Activated CD4-positive, alpha-beta memory T cell treated with anti-CD3 and anti-CD28 coated beads, Interleukin-2, amount 10 ng/mL, durations not matched to agents 7 days and 5 days (primary cell): ENCODE measurements at regions not wholly inside any gene's neighbourhood (a gene's known extent, or its start where the extent isn't known, plus 50 kb on each side); places are given as distances from the start of the nearest gene placed in this dataset.
"Not testable (repeated sequence)": the region's sequence is repeated elsewhere in the genome, so short reads cannot be mapped to it uniquely, and the experiment has no call there.

Experiments used
- CTCF ChIA-PET: fragments of 350-600 bp; sonication (Branson Sonifier 250); formaldehyde crosslinking; loops from one replicate; lab custom pipeline; 2021; ENCODE audit warnings: antibody characterized with exemption, inconsistent platforms; lab: Charles Lee
- POLR2A ChIA-PET: fragments of 350-600 bp; sonication (Branson Sonifier 250); formaldehyde crosslinking; loops from one replicate; lab custom pipeline; 2021; ENCODE audit warnings: antibody characterized with exemption; lab: Charles Lee
- DNase-seq: peaks from one replicate; pipeline ENCODE4 v3.0.0-alpha.2; 2020
- H3K27ac Mint-ChIP-seq: one replicate; pipeline ENCODE4 v1.8.0; 2021; ENCODE audit warnings: mild to moderate bottlenecking, mixed read lengths
- H3K27me3 Mint-ChIP-seq: one replicate; pipeline ENCODE4 v1.8.0; 2021; ENCODE audit warnings: mixed read lengths
- H3K36me3 Mint-ChIP-seq: one replicate; pipeline ENCODE4 v1.8.0; 2021; ENCODE audit warnings: low read depth, mixed read lengths
- H3K4me1 Mint-ChIP-seq: one replicate; pipeline ENCODE4 v1.8.0; 2021; ENCODE audit warnings: mixed read lengths
- H3K4me3 Mint-ChIP-seq: one replicate; pipeline ENCODE4 v1.8.0; 2021; ENCODE audit warnings: mild to moderate bottlenecking, mixed read lengths
- H3K9me3 Mint-ChIP-seq: one replicate; pipeline ENCODE4 v1.8.0; 2021; ENCODE audit warnings: mixed read lengths

- ChIA-PET CTCF (no interaction called here), POLR2A (no interaction called here)
These were observed 792.7 kb downstream of the MAT2B start for GRCh38 chr5:164298165-164298564.

GRCh38 chr5:164300295-164300694 lies 794.9 kb downstream of the MAT2B start:
- ChIA-PET POLR2A (no interaction called here), CTCF (no interaction called here)
- Mint-ChIP-seq H3K27me3 (no peaks in the 10 kb centered on the region), H3K27ac (no peak overlapping the region), H3K9me3 (no peaks in the 10 kb centered on the region), H3K36me3 (no peaks in the 10 kb centered on the region), H3K4me3 (no peak overlapping the region), H3K4me1 (no peaks in the 10 kb centered on the region)
- DNase-seq, result no peak

More at GRCh38 chr5:164298165-164298564, 792.7 kb downstream of the MAT2B start:
- no peaks in the 10 kb centered on the region for H3K36me3 Mint-ChIP-seq
- peaks cover 4% of the 10 kb centered on the region for H3K9me3 Mint-ChIP-seq
- no peak overlapping the region for H3K4me3 Mint-ChIP-seq
- no peaks in the 10 kb centered on the region for H3K4me1 Mint-ChIP-seq
- no peak for DNase-seq
- H3K27ac Mint-ChIP-seq, result no peak overlapping the region
- no peaks in the 10 kb centered on the region for H3K27me3 Mint-ChIP-seq

DNA sequence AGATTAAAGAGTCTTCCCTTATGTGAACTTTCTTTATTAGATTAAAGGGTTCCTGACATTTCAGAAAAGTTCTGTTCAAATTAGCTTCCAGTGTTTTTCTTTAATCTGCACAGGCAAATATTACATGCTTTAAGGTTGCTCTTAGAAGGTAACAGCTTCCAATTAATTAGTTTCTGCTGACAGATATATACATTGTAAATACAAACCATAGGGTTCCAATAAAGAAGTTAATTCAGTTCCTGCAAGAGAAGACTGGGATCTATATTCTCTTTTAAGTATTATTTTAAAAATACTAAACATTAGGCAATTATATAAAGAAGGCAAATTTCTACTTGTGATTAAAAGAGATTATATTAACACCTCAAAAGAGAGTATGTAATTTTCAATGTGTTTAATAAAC lies 795.7 kb downstream of the MAT2B start:
- Mint-ChIP-seq H3K27ac (no peak overlapping the region), H3K36me3 (no peaks in the 10 kb centered on the region), H3K4me3 (no peak overlapping the region), H3K9me3 (no peaks in the 10 kb centered on the region), H3K27me3 (no peaks in the 10 kb centered on the region), H3K4me1 (no peaks in the 10 kb centered on the region)
- no peak for DNase-seq
- CTCF ChIA-PET, result no interaction called here
- POLR2A ChIA-PET, result no interaction called here

DNA sequence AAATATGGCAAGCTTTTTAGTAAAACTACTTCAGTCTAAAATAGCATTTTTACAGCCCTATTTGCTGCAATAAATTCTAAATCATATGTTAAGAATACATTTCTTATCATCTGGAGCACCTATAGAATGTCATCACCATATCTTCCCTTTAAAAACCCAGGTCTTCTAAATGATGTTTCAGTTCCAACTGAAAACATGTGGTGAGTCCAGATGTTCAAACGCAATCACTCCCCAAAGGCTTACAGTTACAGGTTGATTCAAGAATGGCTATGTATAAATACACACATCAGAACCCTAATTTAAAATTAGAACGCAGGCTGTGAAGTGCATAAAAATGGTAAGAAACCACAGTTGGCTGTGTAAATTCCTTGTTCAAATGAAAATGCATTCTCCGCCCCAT lies 796.3 kb downstream of the MAT2B start:
- H3K4me1 Mint-ChIP-seq, result no peaks in the 10 kb centered on the region
- CTCF ChIA-PET, result no interaction called here
- no peak overlapping the region for H3K27ac Mint-ChIP-seq
- POLR2A ChIA-PET, result no interaction called here
- H3K36me3 Mint-ChIP-seq, result no peaks in the 10 kb centered on the region
- peaks cover 3% of the 10 kb centered on the region for H3K9me3 Mint-ChIP-seq
- H3K27me3 Mint-ChIP-seq, result no peaks in the 10 kb centered on the region
- DNase-seq, result no peak
- no peak overlapping the region for H3K4me3 Mint-ChIP-seq

GRCh38 chr5:164302533-164303235 lies 797.3 kb downstream of the MAT2B start:
- H3K27me3 Mint-ChIP-seq, result no peaks in the 10 kb centered on the region
- H3K9me3 Mint-ChIP-seq, result peaks cover 6% of the 10 kb centered on the region
- H3K36me3 Mint-ChIP-seq, result no peaks in the 10 kb centered on the region
- H3K4me1 Mint-ChIP-seq, result no peaks in the 10 kb centered on the region
- ChIA-PET POLR2A (no interaction called here), CTCF (no interaction called here)
- H3K27ac Mint-ChIP-seq, result no peak overlapping the region
- H3K4me3 Mint-ChIP-seq, result no peak overlapping the region
- no peak for DNase-seq

- ChIA-PET POLR2A (no interaction called here), CTCF (no interaction called here)
- Mint-ChIP-seq H3K9me3 (peaks cover 6% of the 10 kb centered on the region), H3K4me3 (no peak overlapping the region), H3K4me1 (no peaks in the 10 kb centered on the region), H3K36me3 (no peaks in the 10 kb centered on the region), H3K27me3 (no peaks in the 10 kb centered on the region), H3K27ac (no peak overlapping the region)
- no peak for DNase-seq
These were observed 798.3 kb downstream of the MAT2B start for GRCh38 chr5:164303646-164304215.

- Mint-ChIP-seq H3K9me3 (peaks cover 6% of the 10 kb centered on the region), H3K4me3 (no peak overlapping the region), H3K36me3 (no peaks in the 10 kb centered on the region), H3K27me3 (no peaks in the 10 kb centered on the region), H3K27ac (no peak overlapping the region), H3K4me1 (no peaks in the 10 kb centered on the region)
- ChIA-PET POLR2A (no interaction called here), CTCF (no interaction called here)
- DNase-seq, result no peak
These were observed 801.2 kb downstream of the MAT2B start for GRCh38 chr5:164306662-164307061.

- ChIA-PET POLR2A (no interaction called here), CTCF (no interaction called here)
- no peak overlapping the region for H3K27ac Mint-ChIP-seq
- no peaks in the 10 kb centered on the region for H3K4me1 Mint-ChIP-seq
- no peaks in the 10 kb centered on the region for H3K9me3 Mint-ChIP-seq
- no peaks in the 10 kb centered on the region for H3K27me3 Mint-ChIP-seq
- no peaks in the 10 kb centered on the region for H3K36me3 Mint-ChIP-seq
- no peak for DNase-seq
- no peak overlapping the region for H3K4me3 Mint-ChIP-seq
These were observed 807.4 kb downstream of the MAT2B start for GRCh38 chr5:164312801-164313200.

GRCh38 chr5:164317676-164318075 lies 812.3 kb downstream of the MAT2B start:
- POLR2A ChIA-PET, result no interaction called here
- H3K36me3 Mint-ChIP-seq, result no peaks in the 10 kb centered on the region
- CTCF ChIA-PET, result no interaction called here
- no peaks in the 10 kb centered on the region for H3K4me1 Mint-ChIP-seq
- no peak for DNase-seq
- no peak overlapping the region for H3K4me3 Mint-ChIP-seq
- H3K9me3 Mint-ChIP-seq, result peaks cover 1% of the 10 kb centered on the region
- no peaks in the 10 kb centered on the region for H3K27me3 Mint-ChIP-seq
- no peak overlapping the region for H3K27ac Mint-ChIP-seq

DNA sequence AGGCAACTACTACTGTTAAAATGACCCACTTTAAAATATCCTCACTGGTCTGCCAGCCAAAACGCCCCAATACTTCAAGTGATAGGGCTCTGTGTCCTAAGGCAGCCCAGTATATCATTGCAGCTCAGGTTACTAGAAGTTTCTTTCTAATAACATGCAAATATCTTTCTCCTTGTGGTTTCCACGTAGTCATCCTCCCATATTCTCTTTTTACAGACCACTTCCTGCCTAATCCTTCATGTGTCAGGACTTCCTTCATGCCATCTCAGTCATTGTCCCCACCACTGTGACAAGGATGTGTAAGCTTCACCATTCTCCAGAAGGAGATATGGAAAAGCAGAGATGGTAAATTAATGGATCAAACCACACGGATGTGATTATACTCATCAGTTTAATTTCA lies 813.7 kb downstream of the MAT2B start:
- ChIA-PET POLR2A (no interaction called here), CTCF (no interaction called here)
- no peak overlapping the region for H3K27ac Mint-ChIP-seq
- no peaks in the 10 kb centered on the region for H3K4me1 Mint-ChIP-seq
- H3K36me3 Mint-ChIP-seq, result no peaks in the 10 kb centered on the region
- peaks cover 1% of the 10 kb centered on the region for H3K9me3 Mint-ChIP-seq
- H3K27me3 Mint-ChIP-seq, result no peaks in the 10 kb centered on the region
- no peak for DNase-seq
- H3K4me3 Mint-ChIP-seq, result no peak overlapping the region

- Mint-ChIP-seq H3K4me1 (no peaks in the 10 kb centered on the region), H3K27me3 (no peaks in the 10 kb centered on the region), H3K27ac (no peak overlapping the region), H3K9me3 (peaks cover 12% of the 10 kb centered on the region), H3K4me3 (no peak overlapping the region), H3K36me3 (no peaks in the 10 kb centered on the region)
- DNase-seq, result no peak
- ChIA-PET POLR2A (no interaction called here), CTCF (no interaction called here)
These were observed 818.8 kb downstream of the MAT2B start for GRCh38 chr5:164324239-164324638.

- H3K27me3 Mint-ChIP-seq, result no peaks in the 10 kb centered on the region
- H3K4me3 Mint-ChIP-seq, result no peak overlapping the region
- no peak for DNase-seq
- ChIA-PET CTCF (no interaction called here), POLR2A (no interaction called here)
- peaks cover 11% of the 10 kb centered on the region for H3K9me3 Mint-ChIP-seq
- no peak overlapping the region for H3K27ac Mint-ChIP-seq
- H3K4me1 Mint-ChIP-seq, result no peaks in the 10 kb centered on the region
- no peaks in the 10 kb centered on the region for H3K36me3 Mint-ChIP-seq
These were observed 820.8 kb downstream of the MAT2B start for GRCh38 chr5:164326219-164326618.

DNA sequence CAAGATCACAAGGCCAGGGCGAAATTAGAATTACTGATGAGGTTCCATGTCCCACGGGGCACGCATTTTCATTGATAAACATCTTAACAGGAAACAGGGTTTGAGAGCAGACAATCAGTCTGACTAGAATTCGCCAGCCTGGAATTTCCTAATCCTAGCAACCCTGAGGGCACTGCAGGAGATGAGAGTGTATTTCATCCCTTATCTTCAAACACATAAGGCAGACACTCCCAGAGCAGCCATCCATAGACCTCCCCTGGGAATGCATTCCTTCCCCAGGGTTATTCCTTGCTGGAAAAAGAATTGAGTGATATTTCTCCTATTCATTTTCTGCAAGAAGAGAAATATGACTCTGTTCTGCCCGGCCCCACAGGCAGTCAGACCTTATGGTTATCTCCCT lies 821.7 kb downstream of the MAT2B start:
- H3K27me3 Mint-ChIP-seq, H3K36me3 Mint-ChIP-seq, H3K4me1 Mint-ChIP-seq, CTCF ChIA-PET, H3K27ac Mint-ChIP-seq, H3K4me3 Mint-ChIP-seq, DNase-seq, POLR2A ChIA-PET: not testable (repeated sequence)
- peaks cover 11% of the 10 kb centered on the region for H3K9me3 Mint-ChIP-seq
